IMR-90 (cell line): ENCODE measurements at regions not wholly inside any gene's neighbourhood (a gene's known extent, or its start where the extent isn't known, plus 50 kb on each side); places are given as distances from the start of the nearest gene placed in this dataset.

Experiments used
- ATAC-seq: fragments of 200-7000 bp; cut with Tn5 transposase; 2 replicates; pipeline ENCODE4 v1.9.1; 2020; ENCODE audit warnings: low read depth, mild to moderate bottlenecking, moderate library complexity
- BruUV-seq: library from RNA; stranded (reverse); fragments of 400-500 nt; replicated peaks from 2 replicates; lab custom pipeline; 2021; lab: Mats Ljungman, UMichigan
- CTCF ChIA-PET: fragments of 300-600 bp; formaldehyde crosslinking; extraction: SDS; loops from one replicate; lab custom pipeline; 2021; ENCODE audit warnings: antibody characterized with exemption; lab: Yijun Ruan, JAX
- POLR2A ChIA-PET: fragments of 300-600 bp; sonication (Branson Sonifier 250); formaldehyde crosslinking; loops from one replicate; lab custom pipeline; 2022; ENCODE audit warnings: antibody characterized with exemption; ENCODE audit not compliant: unreplicated experiment; lab: Charles Lee
- DNase-seq: peaks from one replicate; pipeline ENCODE4 v3.0.0; 2013
- H2AFZ ChIP-seq: replicated peaks from 2 replicates; pipeline ENCODE3; 2013; ENCODE audit warnings: low read length, mild to moderate bottlenecking; ENCODE audit not compliant: poor library complexity
- H2AK5ac ChIP-seq: 2 replicates; pipeline ENCODE4 v1.6.1; 2013; ENCODE audit warnings: low read depth, low read length, inconsistent platforms
- H2AK9ac ChIP-seq: replicated peaks from 2 replicates; pipeline ENCODE3; 2013; ENCODE audit warnings: mild to moderate bottlenecking, low read depth, low read length, moderate library complexity; ENCODE audit not compliant: poor library complexity
- H2BK120ac ChIP-seq: 2 replicates; pipeline ENCODE4 v1.6.1; 2013; ENCODE audit warnings: low read depth, low read length, inconsistent platforms
- H2BK15ac ChIP-seq: 3 replicates; pipeline ENCODE4 v1.6.1; 2013; ENCODE audit warnings: low read depth, low read length, inconsistent platforms
- H2BK20ac ChIP-seq: 2 replicates; pipeline ENCODE4 v1.6.1; 2013; ENCODE audit warnings: low read depth, mild to moderate bottlenecking, inconsistent platforms, low read length, moderate library complexity
- H2BK5ac ChIP-seq: 2 replicates; pipeline ENCODE4 v1.6.1; 2013; ENCODE audit warnings: mild to moderate bottlenecking, low read depth, low read length, inconsistent platforms; ENCODE audit not compliant: poor library complexity, severe bottlenecking
- H3K14ac ChIP-seq: replicated peaks from 2 replicates; pipeline ENCODE4 v1.6.1; 2013; ENCODE audit warnings: low read depth, low read length, inconsistent platforms
- H3K18ac ChIP-seq: 2 replicates; pipeline ENCODE4 v1.6.1; 2013; ENCODE audit warnings: low read depth, low read length, control low read depth
- H3K23ac ChIP-seq: 2 replicates; pipeline ENCODE4 v1.6.1; 2013; ENCODE audit warnings: low read depth, low read length, inconsistent platforms
- H3K27ac ChIP-seq: 2 replicates; pipeline ENCODE4 v1.5.1; 2013; ENCODE audit warnings: mild to moderate bottlenecking, control low read depth, low read length; ENCODE audit not compliant: insufficient read depth
- H3K27me3 ChIP-seq: 2 replicates; pipeline ENCODE4 v1.6.1; 2013; ENCODE audit warnings: low read length; ENCODE audit not compliant: control insufficient read depth, insufficient read depth
- H3K36me3 ChIP-seq: 2 replicates; pipeline ENCODE4 v1.6.1; 2013; ENCODE audit warnings: low read length, mixed read lengths; ENCODE audit not compliant: control insufficient read depth, insufficient read depth
- H3K4ac ChIP-seq: 2 replicates; pipeline ENCODE4 v1.6.1; 2013; ENCODE audit warnings: low read depth, low read length, inconsistent platforms
- H3K4me1 ChIP-seq: 2 replicates; pipeline ENCODE4 v1.6.1; 2013; ENCODE audit warnings: low read length, mixed read lengths; ENCODE audit not compliant: control insufficient read depth, insufficient read depth
- H3K4me2 ChIP-seq: 2 replicates; pipeline ENCODE4 v1.6.1; 2013; ENCODE audit warnings: low read depth, mild to moderate bottlenecking, control low read depth, low read length, moderate library complexity
- H3K4me3 ChIP-seq: 2 replicates; pipeline ENCODE4 v1.5.1; 2013; ENCODE audit warnings: low read depth, mild to moderate bottlenecking, control low read depth, low read length, moderate library complexity; ENCODE audit not compliant: insufficient read depth
- H3K56ac ChIP-seq: 2 replicates; pipeline ENCODE4 v1.6.1; 2013; ENCODE audit warnings: low read length, inconsistent platforms; ENCODE audit not compliant: insufficient read depth; ENCODE audit errors: extremely low read depth
- H3K79me1 ChIP-seq, 2 experiments: 2 replicates each; pipeline ENCODE4 v1.6.1; 2013; ENCODE audit warnings: low read length in 2 of 2, inconsistent platforms in 1 of 2, low read depth in 1 of 2
- H3K9ac ChIP-seq: 2 replicates; pipeline ENCODE4 v1.6.1; 2013; ENCODE audit warnings: low read depth, low read length, control low read depth
- H3K9me1 ChIP-seq: 2 replicates; pipeline ENCODE4 v1.6.1; 2013; ENCODE audit warnings: low read length, inconsistent platforms; ENCODE audit not compliant: insufficient read depth
- H3K9me3 ChIP-seq: 2 replicates; pipeline ENCODE4 v1.6.1; 2013; ENCODE audit warnings: low read length; ENCODE audit not compliant: control insufficient read depth, insufficient read depth
- H4K20me1 ChIP-seq: 2 replicates; pipeline ENCODE4 v1.6.1; 2013; ENCODE audit warnings: low read length, inconsistent platforms; ENCODE audit not compliant: insufficient read depth
- H4K5ac ChIP-seq: 2 replicates; pipeline ENCODE4 v1.6.1; 2013; ENCODE audit warnings: mild to moderate bottlenecking, low read depth, low read length, control low read depth
- H4K8ac ChIP-seq, 2 experiments: 2 replicates each; pipeline ENCODE4 v1.6.1; 2013; ENCODE audit warnings: low read depth in 2 of 2, low read length in 2 of 2, control low read depth in 1 of 2, inconsistent platforms in 1 of 2
- H4K91ac ChIP-seq: 2 replicates; pipeline ENCODE4 v1.6.1; 2013; ENCODE audit warnings: low read depth, low read length, inconsistent platforms; ENCODE audit not compliant: insufficient read depth
- CEBPB ChIP-seq: IDR thresholded peaks from 2 replicates; pipeline ENCODE4 v1.6.1; 2012; ENCODE audit warnings: low read depth, low read length, improper control_type of control experiment
- MAZ ChIP-seq: IDR thresholded peaks from 2 replicates; pipeline ENCODE4 v1.6.1; 2012; ENCODE audit warnings: low read depth, mild to moderate bottlenecking, low read length, improper control_type of control experiment, moderate library complexity, borderline replicate concordance
- WGBS, 2 experiments: methylation state at CpG; one replicate each; pipeline versions ENCODE4 v1.1.5 to v1.1.7; 2013; ENCODE audit warnings: missing lambda C conversion rate in 2 of 2; ENCODE audit not compliant: insufficient read length in 1 of 2; ENCODE audit errors: extremely low coverage in 2 of 2; 5-methylcytosine and 5-hydroxymethylcytosine counted together
- dilution Hi-C: fragments of 300-500 bp; cut with HindIII; formaldehyde crosslinking; loops from one replicate; pipeline ENCODE4 v1.14.3; 2018; ENCODE audit warnings: low sequenced_read_pairs; ENCODE audit not compliant: unreplicated experiment
- in situ Hi-C: fragments of 300-500 bp; cut with MboI; formaldehyde crosslinking; loops from 3 replicates; pipeline ENCODE4 v1.14.3; 2019; ENCODE audit warnings: low sequenced_read_pairs, inconsistent platforms, mixed read lengths
- intact Hi-C: fragments of 100-400 bp; cut with micrococcal nuclease; formaldehyde crosslinking; loops from 2 replicates; pipeline ENCODE4 v1.10.0; 2022

GRCh38 chr9:16132513-16132912 is 579.7 kb downstream of the CCDC171 start:
- in situ Hi-C loops, result no loop called here
- WGBS, 2 experiments, result no CpG with 5 or more reads among the region's 6 CpGs
- CTCF ChIA-PET, result no interaction called here

More at GRCh38 chr9:16132513-16132912, 579.7 kb downstream of the CCDC171 start:
- Histone ChIP-seq H3K9me3 (peaks cover 3% of the 10 kb centered on the region; the same call in 1 of the 2 replicates), H3K79me1 (no peaks in the 10 kb centered on the region), H4K5ac (no peak overlapping the region), H3K4me3 (no peak overlapping the region), H2AK9ac (no peak overlapping the region), H2BK20ac (no peak overlapping the region), H4K20me1 (no peaks in the 10 kb centered on the region), H2AFZ (peak overlapping the region; percentile 15), H3K23ac (no peak overlapping the region), H4K91ac (no peak overlapping the region), H2BK5ac (no peak overlapping the region), H3K4ac (peak overlapping the region; percentile 12; the same call in 1 of the 2 replicates), H2BK15ac (peak overlapping the region; percentile 4; the same call in 1 of the 3 replicates), H3K18ac (no peak overlapping the region), H3K9me1 (peaks cover 10% of the 10 kb centered on the region), H3K9ac (no peak overlapping the region), H3K14ac (no peak overlapping the region), H3K56ac (no peak overlapping the region), H4K8ac (peak overlapping the region in 1 of 2 experiments; percentile 46; a peak in 1 of 4 replicates), H3K4me1 (peaks cover 6% of the 10 kb centered on the region; the same call in 1 of the 2 replicates), H3K36me3 (no peaks in the 10 kb centered on the region), H3K4me2 (no peak overlapping the region), H2AK5ac (peak overlapping the region; percentile 53; the same call in 1 of the 2 replicates), H3K27ac (no peak overlapping the region), H2BK120ac (peak overlapping the region; percentile 51; the same call in 1 of the 2 replicates), H3K27me3 (no peaks in the 10 kb centered on the region)
- DNase-seq (peak; percentile 47), ATAC-seq (no peak)
- dilution Hi-C loops, result no loop called here
- intact Hi-C loops, result no loop called here
- TF ChIP-seq MAZ (no peak), CEBPB (peak; percentile 64)
- BruUV-seq, result no TSS peak
- POLR2A ChIA-PET, result no interaction called here
